ENCODE measurements at regions not wholly inside any gene's neighbourhood (a gene's known extent, or its start where the extent isn't known, plus 50 kb on each side); places are given as distances from the start of the nearest gene placed in this dataset.
"Not testable (repeated sequence)": the region's sequence is repeated elsewhere in the genome, so short reads cannot be mapped to it uniquely, and the experiment has no call there.

DNA sequence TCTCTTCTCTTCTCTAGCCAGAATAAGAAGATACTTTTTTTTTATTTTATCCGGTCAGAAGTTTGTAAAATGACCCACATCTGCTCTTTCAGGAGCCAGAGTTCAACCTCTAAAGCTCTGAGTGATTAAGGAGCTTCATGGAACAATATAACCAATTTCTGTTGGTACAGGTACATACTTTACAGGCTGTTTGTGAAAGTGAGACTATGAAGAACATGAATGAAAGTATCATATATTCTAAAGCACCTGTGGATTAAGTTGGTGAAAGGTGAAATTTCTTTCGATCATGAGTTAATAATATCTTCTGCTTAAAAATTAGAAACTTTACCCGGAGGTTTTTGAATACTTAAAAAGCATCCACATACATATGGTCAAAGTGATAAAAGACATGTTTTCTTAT is 65.2 kb downstream of the DMRT2 start:
- no peak for DNase-seq

DNA sequence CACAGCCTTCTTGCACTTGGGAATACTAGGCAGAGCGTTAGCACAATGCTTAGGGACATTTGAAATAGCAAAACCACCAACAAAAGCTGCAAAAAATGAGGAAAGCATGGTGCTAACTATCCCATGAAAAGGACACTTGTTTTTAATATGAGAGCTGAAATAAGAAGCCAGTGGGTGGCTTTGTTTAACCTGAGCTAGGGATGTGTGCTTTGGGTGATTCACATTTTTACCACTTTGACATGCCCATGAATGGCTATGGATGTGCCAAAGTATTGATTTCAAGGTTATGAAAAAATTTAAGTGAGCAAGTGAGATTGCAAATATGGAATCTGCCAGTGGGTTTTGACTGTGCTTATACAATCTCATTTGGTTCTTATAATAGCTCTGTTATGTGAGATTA is 67.3 kb downstream of the DMRT2 start:
- no peak for DNase-seq

DNA sequence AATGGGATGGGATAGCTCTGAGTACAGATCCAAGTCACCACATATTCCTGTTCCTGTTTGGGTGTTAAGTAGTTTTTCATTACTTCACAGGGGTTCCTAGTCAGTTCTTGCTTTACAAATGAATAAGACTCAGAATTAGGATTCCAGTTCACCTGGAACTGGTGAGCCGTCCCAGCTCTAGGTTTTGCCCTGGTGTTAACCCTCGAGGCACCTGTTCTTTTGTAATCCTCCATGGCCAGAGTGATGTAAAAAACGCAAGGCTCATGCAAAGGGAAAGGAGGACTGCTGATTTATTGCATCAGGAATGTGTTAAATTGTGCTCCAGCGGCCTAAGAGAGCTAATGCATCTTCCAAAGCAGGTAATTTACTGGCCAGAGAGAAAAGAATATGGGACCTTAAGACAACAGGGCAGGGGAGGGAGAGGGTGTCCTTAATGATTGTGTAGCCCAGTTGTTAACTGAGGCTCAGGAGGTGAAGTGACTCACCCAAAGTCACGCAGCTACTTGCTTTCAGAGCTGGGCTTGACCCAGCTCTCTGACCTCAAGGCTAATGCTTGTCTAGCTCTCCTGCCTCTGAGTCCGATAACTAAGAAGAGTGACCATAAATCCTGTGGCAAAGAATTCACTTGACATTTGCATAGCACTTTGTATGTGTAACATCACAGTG is 70.5 kb downstream of the DMRT2 start:
- no peak for DNase-seq

DNA sequence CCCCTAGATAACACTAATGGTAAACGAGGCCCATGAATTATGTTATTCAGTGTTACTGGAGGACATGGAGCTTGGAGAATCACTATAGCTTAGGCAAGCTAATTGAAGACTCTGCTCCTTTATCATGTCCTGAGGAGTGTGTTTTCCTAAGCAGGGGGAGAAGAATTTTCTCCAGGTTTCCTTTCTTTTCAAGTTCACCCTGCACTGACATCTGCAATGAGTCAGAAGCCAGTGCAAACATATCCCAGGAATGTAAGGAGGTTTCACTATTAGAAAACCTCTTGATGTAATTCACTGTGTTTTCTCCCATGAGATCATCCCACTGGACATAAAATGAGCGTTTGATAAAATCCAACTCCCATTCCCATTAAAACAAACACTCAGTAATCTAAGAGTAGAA is 75.6 kb downstream of the DMRT2 start:
- DNase-seq: no peak

DNA sequence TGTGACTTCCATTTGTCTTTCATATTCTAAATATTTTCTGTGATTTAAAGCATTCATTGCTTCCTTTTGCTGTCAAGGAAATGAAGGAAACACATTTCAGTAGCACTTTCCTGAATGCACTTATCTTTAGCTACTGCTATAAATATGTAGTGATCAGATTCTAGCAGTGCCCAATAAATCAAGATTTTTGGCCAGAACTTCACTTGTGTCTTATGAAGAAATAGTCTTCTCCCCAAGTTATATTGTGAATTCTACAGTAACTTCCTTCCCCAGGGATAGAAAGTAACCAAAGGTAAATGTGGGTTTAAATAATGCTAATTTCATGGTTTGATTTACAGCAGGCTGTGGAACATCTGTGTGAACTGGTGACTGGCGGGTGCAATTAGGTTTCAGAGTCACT is 77.9 kb downstream of the DMRT2 start:
- DNase-seq: no peak

DNA sequence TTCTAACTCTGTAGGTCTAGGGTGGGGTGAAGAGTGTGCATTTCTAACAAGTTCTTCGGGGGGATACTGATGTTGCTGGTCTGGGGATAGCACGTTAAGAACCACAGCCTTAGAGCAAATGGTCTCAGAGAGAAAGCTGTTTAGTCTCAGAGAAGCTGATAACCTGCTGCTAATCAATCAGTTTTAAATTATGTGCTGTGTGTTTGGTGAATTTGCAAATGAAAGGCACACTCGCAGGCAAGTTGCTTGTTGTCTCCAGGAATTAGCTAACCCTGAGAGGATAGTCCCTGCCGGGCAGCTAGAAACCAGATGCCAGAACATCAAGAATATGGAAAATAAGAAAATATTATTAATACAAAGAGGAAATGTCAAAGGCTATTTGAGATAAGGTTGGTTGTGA is 79.2 kb downstream of the DMRT2 start:
- no peak for DNase-seq

DNA sequence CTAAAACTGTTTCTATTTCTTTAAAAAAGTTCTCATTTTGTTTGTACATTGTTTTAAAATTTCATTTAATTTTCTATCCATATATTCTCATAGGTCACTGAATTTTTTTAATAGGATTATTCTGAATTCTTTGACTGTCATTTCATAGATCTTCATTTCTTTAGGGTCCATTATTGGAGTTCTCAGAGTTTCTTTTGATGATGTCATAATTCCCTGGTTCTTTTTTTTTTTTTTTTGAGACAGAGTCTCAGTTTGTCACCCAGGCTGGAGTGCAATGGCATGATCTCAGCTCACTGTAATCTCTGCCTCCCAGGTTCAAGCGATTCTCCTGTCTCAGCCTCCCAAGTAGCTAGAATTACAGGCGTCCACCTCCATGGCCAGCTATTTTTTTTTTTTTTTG is 89.9 kb downstream of the DMRT2 start:
- no peak for DNase-seq

DNA sequence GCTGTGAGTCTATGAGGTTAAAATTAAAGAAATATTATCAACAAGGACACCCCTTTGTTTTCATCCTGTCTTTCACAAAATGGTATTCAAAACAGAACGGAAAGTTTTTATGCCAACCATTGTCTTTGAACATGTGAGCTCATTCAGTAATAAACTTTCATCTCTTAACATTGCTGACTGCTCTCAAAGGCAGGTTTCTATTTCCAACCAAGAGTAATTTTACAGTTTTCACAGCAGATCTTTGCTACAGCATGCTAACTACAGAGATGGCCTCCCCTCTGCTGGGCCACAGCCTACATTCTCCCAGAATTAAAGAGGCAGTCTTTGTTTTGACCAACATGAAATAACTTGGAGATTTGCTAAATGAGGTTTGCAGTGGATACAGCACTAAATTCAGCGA is 101.5 kb downstream of the DMRT2 start:
- no peak for DNase-seq

DNA sequence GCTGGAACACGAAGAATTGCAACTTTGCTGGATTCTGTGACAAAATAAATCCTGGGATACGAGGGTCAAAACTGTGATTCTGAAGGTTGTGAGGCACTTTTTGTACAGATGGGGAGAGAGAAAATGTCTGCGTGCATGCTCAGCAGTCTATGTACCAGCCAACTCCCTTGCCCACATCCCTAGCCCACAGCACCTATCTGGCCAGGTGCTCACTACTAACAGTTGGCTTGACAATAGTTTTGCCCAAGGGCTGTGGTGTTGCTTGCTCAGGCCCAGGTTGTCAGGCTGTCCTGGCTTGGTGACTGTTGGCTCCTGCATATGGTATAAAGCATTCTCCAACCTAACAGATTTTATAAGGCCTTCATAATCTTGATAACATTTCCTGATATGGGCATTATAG is 102.0 kb downstream of the DMRT2 start:
- no peak for DNase-seq

DNA sequence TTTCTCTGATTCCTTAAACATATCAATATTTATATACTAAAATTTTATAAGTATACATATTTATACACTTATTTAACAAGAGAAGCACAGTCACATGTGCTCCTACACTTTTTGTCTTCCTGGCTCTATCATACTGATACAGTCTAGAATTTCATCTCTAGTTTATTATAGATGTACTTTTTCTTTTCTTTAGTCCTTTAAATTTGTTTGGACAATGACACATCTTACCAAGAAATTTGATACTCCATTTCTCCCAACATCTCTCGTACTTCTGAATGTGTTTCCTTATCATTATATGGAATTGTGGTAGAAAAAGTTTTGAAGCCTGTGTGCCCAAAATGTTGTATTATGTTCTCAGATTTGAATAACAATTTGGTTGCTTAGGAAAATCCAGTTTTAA is 104.6 kb downstream of the DMRT2 start:
- DNase-seq: no peak

DNA sequence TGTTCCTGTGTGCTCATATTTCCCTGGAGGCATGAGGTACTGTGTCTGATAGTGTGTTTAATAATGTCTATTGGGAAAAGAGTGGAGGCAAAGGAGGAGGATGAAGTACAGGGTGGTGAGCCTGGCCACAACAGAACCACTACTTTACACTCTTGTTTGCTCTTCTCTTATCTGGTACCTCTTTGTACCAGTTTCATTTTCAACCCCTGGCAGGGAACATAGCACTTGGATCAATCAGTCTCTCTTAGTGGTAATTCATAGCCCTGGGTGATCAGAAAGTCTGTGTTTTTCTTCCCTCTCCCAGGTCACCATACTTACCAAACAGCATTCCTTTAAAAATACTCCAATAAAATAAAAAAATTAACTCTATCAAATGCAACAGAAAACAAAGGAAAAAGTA is 105.4 kb downstream of the DMRT2 start:
- no peak for DNase-seq

DNA sequence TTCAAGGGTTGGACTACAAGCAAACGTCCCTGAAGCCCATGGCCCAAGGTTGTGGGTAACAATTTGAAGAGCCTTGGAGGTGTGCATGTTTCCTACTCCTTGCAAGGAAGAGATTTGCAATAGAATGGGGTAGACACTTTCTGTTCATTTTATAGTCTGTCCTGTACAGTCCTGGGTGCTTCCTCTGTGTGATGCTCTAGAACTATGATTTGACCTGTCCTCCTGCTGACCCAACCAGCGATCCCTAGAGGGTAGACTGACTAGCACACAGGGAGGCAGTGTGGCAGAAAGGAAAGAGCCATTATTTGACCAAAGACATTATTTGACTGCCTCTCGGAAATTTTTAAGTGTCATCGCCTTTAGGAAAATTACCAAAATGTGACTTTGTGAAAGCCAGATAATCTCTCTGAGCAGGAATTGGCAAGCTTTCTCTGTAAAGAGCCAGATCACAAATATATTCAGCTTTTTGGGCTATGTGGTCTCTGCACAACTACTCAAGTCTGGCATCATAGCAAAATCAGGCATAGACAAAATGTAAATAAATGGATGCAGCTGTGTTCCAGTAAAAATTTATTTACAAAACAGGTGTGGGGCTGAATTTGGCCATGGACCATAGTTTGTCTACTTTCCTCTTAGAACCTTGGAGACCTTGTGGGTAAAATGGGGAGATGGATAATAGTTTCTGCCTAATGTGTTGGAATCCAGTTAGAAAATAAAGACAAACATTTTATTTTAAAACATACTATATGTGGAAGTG is 106.8 kb downstream of the DMRT2 start:
- DNase-seq: no peak

DNA sequence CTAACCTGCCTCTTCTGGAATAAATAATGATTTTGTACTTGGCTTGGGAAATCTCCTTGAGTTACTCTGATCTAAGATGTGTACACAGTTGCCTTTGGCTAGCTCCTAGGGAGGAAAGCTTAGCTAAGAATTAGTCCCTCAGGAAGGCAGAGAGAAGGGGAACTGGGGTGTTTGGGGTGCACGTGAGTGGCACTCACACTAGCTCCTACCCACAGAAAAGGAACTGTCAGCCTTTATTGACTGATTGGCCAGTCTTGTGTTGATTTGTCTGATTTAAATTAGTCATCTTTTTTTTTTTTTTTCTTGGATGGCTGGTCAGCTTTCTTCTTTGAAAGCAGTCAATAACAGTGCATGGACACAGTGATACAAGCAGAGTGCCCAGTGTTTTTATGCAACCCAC is 107.7 kb downstream of the DMRT2 start:
- DNase-seq: no peak

DNA sequence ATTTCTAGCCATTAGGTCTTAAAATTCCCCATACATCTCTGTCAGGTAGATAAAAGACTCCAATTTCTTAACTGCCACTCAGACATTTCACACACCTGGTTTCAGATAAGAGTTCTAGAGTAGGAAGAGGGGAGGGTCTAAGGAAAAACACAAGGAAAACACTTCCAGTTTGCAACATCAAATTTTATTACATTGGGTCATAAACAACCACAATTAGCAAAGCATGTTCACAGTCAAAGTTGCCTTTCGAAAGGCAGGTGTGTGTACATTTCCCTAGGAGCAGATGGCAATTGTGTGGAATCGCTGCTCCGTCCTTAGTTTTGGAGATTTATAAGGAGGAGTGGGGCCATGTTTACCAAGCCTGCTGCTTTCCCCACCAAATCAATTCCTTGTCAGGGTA is 120.8 kb downstream of the DMRT2 start:
- DNase-seq: no peak

DNA sequence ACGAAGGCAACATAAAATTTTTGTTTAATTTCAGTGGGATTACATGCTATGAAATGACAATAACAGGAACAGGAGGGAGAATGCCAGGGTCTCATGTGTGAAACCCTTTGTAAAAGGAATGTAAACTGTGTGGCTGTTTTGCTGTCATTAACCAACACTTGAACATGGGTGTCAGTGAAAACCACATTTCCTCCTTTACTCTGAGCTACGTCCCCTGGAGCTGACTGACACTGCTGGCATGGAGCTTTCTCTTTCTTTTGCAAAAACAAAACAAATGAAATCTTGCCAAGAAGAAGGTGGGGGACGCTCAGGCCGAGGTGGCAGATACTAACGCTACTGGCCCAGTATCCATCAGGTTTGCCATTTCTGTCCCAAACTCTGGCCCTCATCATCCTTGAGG is 121.4 kb downstream of the DMRT2 start:
- DNase-seq: no peak

DNA sequence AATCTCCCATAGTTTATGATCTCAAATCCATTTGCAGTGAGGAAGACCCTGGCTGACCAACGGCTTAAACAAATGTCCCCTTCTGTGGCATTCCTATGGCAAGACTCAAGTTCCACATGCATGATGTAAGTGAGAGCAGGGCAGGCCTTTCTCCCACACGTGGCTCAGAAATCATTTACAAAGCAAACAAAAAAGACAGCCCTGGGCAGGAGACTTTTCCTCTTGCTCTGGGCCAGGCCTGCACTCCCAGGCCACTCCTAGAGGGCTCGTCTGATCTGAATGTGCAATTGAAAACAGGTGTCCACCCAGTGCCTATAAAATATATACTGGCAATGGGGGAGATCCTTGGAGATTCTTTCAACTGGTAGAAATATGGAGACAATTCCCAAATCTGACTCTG is 123.1 kb downstream of the DMRT2 start:
- DNase-seq: no peak

DNA sequence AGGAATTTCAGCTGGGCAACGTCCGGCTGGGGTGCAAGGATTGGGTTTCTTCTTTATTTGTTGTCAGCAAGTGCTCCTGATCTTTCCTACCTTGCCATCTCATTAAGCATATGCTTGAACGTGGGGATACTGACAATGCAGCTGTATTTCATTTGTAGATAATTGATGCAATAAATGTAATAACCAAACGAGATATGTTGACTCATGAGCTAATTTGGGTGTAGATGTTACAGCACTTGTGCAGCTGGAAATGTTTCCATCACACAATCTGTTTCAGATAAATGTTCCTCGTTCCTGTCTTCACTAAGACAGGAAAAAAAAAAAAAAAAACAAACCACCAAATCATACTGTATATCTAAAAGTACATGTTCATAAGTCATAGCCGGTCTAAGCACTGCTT is 123.8 kb downstream of the DMRT2 start:
- no peak for DNase-seq

DNA sequence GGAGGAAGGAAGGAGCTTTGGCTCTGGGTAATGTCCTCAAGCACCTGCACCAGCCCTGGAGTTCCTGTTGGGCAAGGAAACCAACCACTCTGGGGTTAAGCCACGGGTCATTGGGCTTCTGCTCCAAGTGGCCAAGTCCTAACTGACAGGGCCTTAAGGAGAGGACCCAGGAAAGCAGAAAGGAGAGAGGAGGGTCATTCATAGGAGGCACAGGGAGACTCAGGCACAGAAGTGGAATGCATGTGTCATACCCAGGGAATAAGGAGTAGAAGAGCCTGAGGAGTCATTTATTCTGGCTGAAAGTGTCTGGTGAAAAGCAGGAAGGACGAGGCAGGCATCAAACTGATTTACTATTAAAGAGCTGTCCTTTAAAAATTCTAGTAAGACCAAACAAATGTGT is 129.2 kb downstream of the DMRT2 start:
- no peak for DNase-seq

DNA sequence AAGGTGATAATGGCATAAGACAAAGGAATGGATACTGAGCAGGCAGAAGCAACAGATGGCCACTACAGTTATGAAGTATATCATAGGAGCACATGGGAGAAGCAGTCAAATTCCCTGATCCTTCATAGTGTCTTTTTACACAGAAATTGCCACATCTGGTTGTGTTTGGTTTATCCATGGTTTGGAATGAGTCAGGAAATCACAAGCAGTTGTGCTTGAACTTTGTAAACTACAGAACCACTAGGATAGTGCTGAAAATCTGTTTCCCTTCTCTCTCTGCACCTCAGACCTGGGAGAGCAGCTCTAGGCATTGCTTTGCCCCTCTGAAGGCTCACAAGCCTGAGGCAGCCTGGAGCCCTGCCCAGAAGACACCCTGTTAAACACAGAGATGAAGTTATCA is 134.0 kb downstream of the DMRT2 start:
- DNase-seq: no peak

DNA sequence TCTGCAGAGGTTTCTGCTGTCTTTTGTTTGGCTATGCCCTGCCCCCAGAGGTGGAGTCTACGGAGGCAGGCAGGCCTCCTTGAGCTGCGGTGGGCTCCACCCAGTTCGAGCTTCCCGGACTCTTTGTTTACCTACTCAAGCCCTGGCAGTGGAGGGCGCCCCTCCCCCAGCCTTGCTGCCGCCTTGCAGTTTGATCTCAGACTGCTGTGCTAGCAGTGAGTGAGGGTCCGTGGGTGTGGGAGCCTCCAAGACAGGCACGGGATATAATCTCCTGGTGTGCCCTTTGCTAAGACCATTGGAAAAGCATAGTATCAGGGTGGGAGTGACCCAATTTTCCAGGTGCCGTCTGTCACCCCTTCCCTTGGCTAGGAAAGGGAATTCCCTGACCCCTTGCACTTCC is 137.0 kb downstream of the DMRT2 start:
- not testable (repeated sequence) for DNase-seq

DNA sequence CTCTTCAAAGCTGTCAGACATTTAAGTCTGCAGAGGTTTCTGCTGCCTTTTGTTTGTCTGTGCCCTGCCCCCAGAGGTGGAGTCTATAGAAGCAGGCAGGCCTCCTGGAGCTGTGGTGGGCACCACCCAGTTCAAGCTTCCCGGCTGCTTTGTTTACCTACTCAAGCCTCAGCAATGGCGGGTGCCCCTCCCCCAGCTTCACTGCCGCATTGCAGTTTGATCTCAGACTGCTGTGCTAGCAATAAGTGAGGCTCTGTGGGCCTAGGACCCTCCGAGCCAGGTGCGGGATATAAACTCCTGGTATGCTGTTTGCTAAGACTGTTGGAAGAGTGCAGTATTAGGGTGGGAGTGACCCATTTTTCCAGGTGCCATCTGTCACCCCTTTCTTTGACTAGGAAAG is 145.5 kb downstream of the DMRT2 start:
- DNase-seq: not testable (repeated sequence)

DNA sequence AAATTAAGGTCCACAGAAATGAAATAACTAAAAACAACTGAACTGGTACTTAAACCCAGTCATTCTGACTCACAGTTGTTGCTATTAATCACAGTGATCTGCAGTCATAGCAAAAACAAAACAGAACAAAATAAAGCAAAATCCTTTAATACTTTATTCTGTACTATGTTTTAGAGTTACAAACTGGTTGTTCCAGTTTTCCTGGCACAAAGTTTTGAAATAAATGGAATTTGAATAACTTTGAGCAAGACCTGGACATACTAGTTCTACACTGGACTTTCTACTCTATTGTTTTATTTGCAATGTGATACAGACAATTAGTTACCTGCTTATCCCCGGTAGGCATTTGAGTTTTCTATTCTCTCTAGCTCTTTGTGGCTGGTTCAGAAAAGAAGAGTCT is 147.9 kb downstream of the DMRT2 start:
- DNase-seq: no peak

DNA sequence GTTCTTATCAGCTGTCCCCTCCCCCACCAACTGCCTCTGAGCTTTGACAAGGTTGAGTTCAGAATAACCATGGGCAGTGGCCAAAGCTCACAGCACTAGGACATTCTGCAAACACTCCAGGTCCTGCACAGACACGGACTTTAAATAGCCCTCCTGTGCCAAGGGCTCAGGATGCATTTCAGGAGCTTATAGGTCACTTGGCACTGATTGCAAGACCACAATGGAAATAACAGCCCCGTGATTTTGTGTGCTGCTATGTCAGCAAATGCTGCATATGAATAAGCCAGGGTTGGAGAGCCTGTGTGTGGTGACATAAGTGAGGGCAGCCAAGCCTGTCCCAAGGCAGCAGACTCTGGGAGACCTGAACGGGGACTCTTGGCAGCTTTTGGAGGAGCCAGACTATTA is 150.7 kb downstream of the DMRT2 start:
- no peak for DNase-seq

DNA sequence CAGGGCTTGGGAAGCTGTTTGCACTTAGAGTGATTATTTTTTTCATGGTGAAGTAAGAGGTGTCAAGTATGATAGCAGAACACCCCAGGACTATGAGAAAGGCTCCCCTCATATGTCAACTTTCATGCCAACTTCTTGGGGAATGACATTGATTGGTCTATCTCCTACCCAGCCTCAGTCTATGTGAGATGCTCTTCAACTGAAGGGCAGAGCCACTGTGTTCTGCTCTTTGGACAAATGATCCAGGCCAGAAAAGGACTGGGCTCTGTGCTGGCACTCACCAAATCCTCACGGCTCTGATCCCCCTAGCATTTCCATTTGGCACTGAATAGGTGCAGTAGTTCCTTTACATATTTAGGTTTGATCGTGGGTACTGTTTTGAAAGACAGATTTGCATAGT is 151.1 kb downstream of the DMRT2 start:
- DNase-seq: no peak

DNA sequence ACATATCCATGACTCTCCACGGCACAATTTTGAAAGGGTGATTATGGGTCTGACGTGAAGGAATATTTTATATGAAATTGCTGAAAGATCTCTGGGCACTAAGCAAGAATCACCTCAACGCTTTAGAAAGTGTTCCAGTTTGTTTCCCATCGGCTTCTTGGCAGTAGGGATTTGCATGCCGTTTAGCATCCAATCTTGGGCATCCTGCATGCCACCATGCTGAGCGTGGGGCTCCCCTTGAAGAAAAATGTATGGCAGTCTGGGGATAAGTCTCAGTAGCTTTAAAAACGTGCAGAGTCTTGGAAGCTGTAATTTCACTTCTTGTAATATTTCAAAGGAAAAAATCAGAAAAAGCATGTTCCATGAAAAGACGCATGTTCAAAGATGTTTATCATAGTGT is 151.7 kb downstream of the DMRT2 start:
- no peak for DNase-seq
